K562 (cell line): ENCODE measurements at regions not wholly inside any gene's neighbourhood (a gene's known extent, or its start where the extent isn't known, plus 50 kb on each side); places are given as distances from the start of the nearest gene placed in this dataset.

Source experiments
- CBFA2T2 ChIP-seq: fragments of 450-650 bp; conservative IDR thresholded peaks from 2 replicates; pipeline ENCODE4 v1.6.1; 2017; ENCODE audit warnings: mild to moderate bottlenecking
- CBFA2T3 ChIP-seq: fragments of 450-650 bp; IDR thresholded peaks from 2 replicates; pipeline ENCODE4 v1.6.1; 2017
- CBX1 ChIP-seq: sonication (generic); IDR thresholded peaks from 2 replicates; pipeline ENCODE4 v1.6.1; 2016; ENCODE audit warnings: antibody characterized with exemption, low read depth, mild to moderate bottlenecking
- DPF2 ChIP-seq: fragments of 450-650 bp; IDR thresholded peaks from 2 replicates; pipeline ENCODE4 v1.6.1; 2016
- FOSL1 ChIP-seq: fragments of 200-800 bp; sonication (Bioruptor generic); conservative IDR thresholded peaks from 2 replicates; pipeline ENCODE4 v1.6.1; 2016; ENCODE audit warnings: missing genetic modification characterization, missing compliant biosample characterization
- FOXM1 ChIP-seq, 2 experiments: fragments of 450-650 bp in 1 of 2; sonication (generic) in 1 of 2; formaldehyde crosslinking in 1 of 2; IDR thresholded peaks; 2 replicates each; pipeline versions ENCODE4 v1.6.1 to v1.9.0; 2017 to 2022; ENCODE audit warnings: low read depth in 2 of 2, mild to moderate bottlenecking in 2 of 2, missing genetic modification reagents in 1 of 2, moderate library complexity in 1 of 2
- KDM2B ChIP-seq: fragments of 250-450 bp; sonication (Bioruptor Pico); IDR thresholded peaks from 2 replicates; pipeline ENCODE4 v1.8.0; 2021; ENCODE audit warnings: mild to moderate bottlenecking, moderate library complexity
- KLF6 ChIP-seq: fragments of 250-450 bp; sonication (Bioruptor Pico); IDR thresholded peaks from 2 replicates; pipeline ENCODE4 v1.4.0; 2020; ENCODE audit warnings: mild to moderate bottlenecking, moderate library complexity, borderline replicate concordance
- NR2C2 ChIP-seq, 2 experiments: fragments of 200-800 bp in 1 of 2; sonication (Bioruptor generic) in 1 of 2; sonication (generic) in 1 of 2; formaldehyde crosslinking in 1 of 2; IDR thresholded peaks; 2 replicates each; pipeline versions ENCODE4 v1.6.1 to v1.8.0; 2016 to 2022; ENCODE audit warnings: mild to moderate bottlenecking in 1 of 2, missing compliant biosample characterization in 1 of 2, missing genetic modification characterization in 1 of 2, missing genetic modification reagents in 1 of 2
- TBL1XR1 ChIP-seq, 2 experiments: IDR thresholded peaks; 2 replicates each; pipeline ENCODE4 v1.6.1; 2012; ENCODE audit warnings: improper control_type of control experiment in 2 of 2, low read length in 2 of 2, mild to moderate bottlenecking in 1 of 2
- YBX1 ChIP-seq: fragments of 450-650 bp; IDR thresholded peaks from 2 replicates; pipeline ENCODE4 v1.7.1; 2016; ENCODE audit warnings: mild to moderate bottlenecking
- ZNF407 ChIP-seq: fragments of 450-650 bp; IDR thresholded peaks from 2 replicates; pipeline ENCODE4 v1.6.1; 2016; ENCODE audit warnings: low read depth
- TF ChIP-seq, protein P1 (sequence below): fragments of 450-650 bp; IDR thresholded peaks from 2 replicates; pipeline ENCODE4 v1.6.1; 2016; ENCODE audit warnings: borderline replicate concordance
- TF ChIP-seq, protein P2 (sequence below): fragments of 250-450 bp; sonication (Bioruptor Pico); IDR thresholded peaks from 2 replicates; pipeline ENCODE4 v1.8.0; 2022; ENCODE audit warnings: moderate library complexity, mild to moderate bottlenecking, inconsistent platforms
- TF ChIP-seq, protein P3 (sequence below): fragments of 250-450 bp; sonication (Bioruptor Pico); IDR thresholded peaks from 2 replicates; pipeline ENCODE4 v1.8.0; 2021; ENCODE audit warnings: borderline replicate concordance, mild to moderate bottlenecking, moderate library complexity; ENCODE audit not compliant: poor library complexity, severe bottlenecking

- TF ChIP-seq TBL1XR1 (IDR thresholded peaks at IDR 0.05; ENCODE audit: low read length in 2 of 2): peak; percentile 58 to 74; a peak in 3 of 4 replicates
- TF ChIP-seq CBFA2T3: peak; percentile 93
- TF ChIP-seq CBFA2T2: peak; percentile 85
- peak; percentile 49; the same call in 1 of the 2 replicates for TF ChIP-seq FOSL1 (tag)
- no peak for TF ChIP-seq YBX1
- no peak for TF ChIP-seq CBX1
- TF ChIP-seq ZNF407: no peak
- TF ChIP-seq, protein P1, sequence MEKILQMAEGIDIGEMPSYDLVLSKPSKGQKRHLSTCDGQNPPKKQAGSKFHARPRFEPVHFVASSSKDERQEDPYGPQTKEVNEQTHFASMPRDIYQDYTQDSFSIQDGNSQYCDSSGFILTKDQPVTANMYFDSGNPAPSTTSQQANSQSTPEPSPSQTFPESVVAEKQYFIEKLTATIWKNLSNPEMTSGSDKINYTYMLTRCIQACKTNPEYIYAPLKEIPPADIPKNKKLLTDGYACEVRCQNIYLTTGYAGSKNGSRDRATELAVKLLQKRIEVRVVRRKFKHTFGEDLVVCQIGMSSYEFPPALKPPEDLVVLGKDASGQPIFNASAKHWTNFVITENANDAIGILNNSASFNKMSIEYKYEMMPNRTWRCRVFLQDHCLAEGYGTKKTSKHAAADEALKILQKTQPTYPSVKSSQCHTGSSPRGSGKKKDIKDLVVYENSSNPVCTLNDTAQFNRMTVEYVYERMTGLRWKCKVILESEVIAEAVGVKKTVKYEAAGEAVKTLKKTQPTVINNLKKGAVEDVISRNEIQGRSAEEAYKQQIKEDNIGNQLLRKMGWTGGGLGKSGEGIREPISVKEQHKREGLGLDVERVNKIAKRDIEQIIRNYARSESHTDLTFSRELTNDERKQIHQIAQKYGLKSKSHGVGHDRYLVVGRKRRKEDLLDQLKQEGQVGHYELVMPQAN: no peak
- TF ChIP-seq KDM2B (CRISPR knock-in tag): no peak
- TF ChIP-seq DPF2: peak; percentile 80
- peak; percentile 64; the same call in 1 of the 2 replicates for TF ChIP-seq FOXM1 (IDR thresholded peaks at IDR 0.05; ENCODE audit: low read depth)
- no peak for TF ChIP-seq FOXM1 (CRISPR knock-in tag; IDR thresholded peaks at IDR 0.05; ENCODE audit: low read depth)
- TF ChIP-seq, protein P2, sequence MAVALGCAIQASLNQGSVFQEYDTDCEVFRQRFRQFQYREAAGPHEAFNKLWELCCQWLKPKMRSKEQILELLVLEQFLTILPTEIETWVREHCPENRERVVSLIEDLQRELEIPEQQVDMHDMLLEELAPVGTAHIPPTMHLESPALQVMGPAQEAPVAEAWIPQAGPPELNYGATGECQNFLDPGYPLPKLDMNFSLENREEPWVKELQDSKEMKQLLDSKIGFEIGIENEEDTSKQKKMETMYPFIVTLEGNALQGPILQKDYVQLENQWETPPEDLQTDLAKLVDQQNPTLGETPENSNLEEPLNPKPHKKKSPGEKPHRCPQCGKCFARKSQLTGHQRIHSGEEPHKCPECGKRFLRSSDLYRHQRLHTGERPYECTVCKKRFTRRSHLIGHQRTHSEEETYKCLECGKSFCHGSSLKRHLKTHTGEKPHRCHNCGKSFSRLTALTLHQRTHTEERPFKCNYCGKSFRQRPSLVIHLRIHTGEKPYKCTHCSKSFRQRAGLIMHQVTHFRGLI (CRISPR knock-in tag): no peak
- TF ChIP-seq, protein P3, sequence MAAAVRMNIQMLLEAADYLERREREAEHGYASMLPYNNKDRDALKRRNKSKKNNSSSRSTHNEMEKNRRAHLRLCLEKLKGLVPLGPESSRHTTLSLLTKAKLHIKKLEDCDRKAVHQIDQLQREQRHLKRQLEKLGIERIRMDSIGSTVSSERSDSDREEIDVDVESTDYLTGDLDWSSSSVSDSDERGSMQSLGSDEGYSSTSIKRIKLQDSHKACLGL (CRISPR knock-in tag): no peak
- TF ChIP-seq NR2C2 (CRISPR knock-in tag; IDR thresholded peaks at IDR 0.05): no peak
- TF ChIP-seq NR2C2 (tag; IDR thresholded peaks at IDR 0.05): peak; percentile 90
- no peak for TF ChIP-seq KLF6 (CRISPR knock-in tag)
These were observed 52.5 kb upstream of the LTBP1 start (continued) for GRCh38 chr2:32894119-32894728.
